H1 (cell line): ENCODE measurements at regions not wholly inside any gene's neighbourhood (a gene's known extent, or its start where the extent isn't known, plus 50 kb on each side); places are given as distances from the start of the nearest gene placed in this dataset.
A peak's percentile ranks its signal among the peaks of the same experiment; 100 is the strongest.

Experiments
- CTCF ChIA-PET: fragments of 300-600 bp; sonication (Branson Sonifier 250); formaldehyde crosslinking; loops from one replicate; lab custom pipeline; 2021; ENCODE audit not compliant: partially characterized antibody; lab: Charles Lee
- POLR2A ChIA-PET: fragments of 300-600 bp; sonication (Branson Sonifier 250); formaldehyde crosslinking; loops from one replicate; lab custom pipeline; 2021; ENCODE audit warnings: inconsistent platforms; ENCODE audit not compliant: partially characterized antibody; lab: Charles Lee
- DNase-seq, 2 experiments: peaks; one replicate each; pipeline versions ENCODE4 v3.0.0 to v3.0.0-alpha.2; 2010 to 2022; ENCODE audit warnings: low spot score in 2 of 2, low read depth in 1 of 2, mixed read lengths in 1 of 2
- FAIRE-seq: peaks from 2 replicates; lab custom pipeline; 2011; peaks lifted over from hg19 to GRCh38; lab: Jason Lieb, UNC
- H2AFZ ChIP-seq: 2 replicates; pipeline ENCODE4 v1.8.1; 2012; ENCODE audit warnings: low read length, inconsistent platforms
- H2AK5ac ChIP-seq: 2 replicates; pipeline ENCODE4 v1.6.1; 2013; ENCODE audit warnings: low read depth, low read length
- H2BK120ac ChIP-seq: replicated peaks from 2 replicates; pipeline ENCODE3; 2013; ENCODE audit warnings: low read depth, low read length, inconsistent platforms
- H2BK12ac ChIP-seq: 2 replicates; pipeline ENCODE4 v1.6.1; 2013; ENCODE audit warnings: low read depth, low read length
- H2BK15ac ChIP-seq: 2 replicates; pipeline ENCODE4 v1.6.1; 2013; ENCODE audit warnings: low read length
- H2BK20ac ChIP-seq: 2 replicates; pipeline ENCODE4 v1.6.1; 2013; ENCODE audit warnings: low read length
- H2BK5ac ChIP-seq: 2 replicates; pipeline ENCODE4 v1.6.1; 2013; ENCODE audit warnings: low read depth, low read length
- H3K14ac ChIP-seq: 2 replicates; pipeline ENCODE4 v1.6.1; 2013; ENCODE audit warnings: inconsistent platforms; ENCODE audit not compliant: insufficient read length
- H3K18ac ChIP-seq: 2 replicates; pipeline ENCODE4 v1.6.1; 2013; ENCODE audit warnings: low read length; ENCODE audit errors: extremely low read depth
- H3K23ac ChIP-seq: 2 replicates; pipeline ENCODE4 v1.6.1; 2013; ENCODE audit warnings: inconsistent platforms; ENCODE audit not compliant: insufficient read length
- H3K23me2 ChIP-seq: 2 replicates; pipeline ENCODE4 v1.6.1; 2013; ENCODE audit warnings: low read depth, low read length
- H3K27ac ChIP-seq: 2 replicates; pipeline ENCODE4 v1.6.1; 2011; ENCODE audit warnings: low read depth, low read length, inconsistent platforms
- H3K27me3 ChIP-seq, 4 experiments: replicated peaks in 1 of 4; 1 replicate in 1 of 4; 2 replicates in 3 of 4; pipeline versions ENCODE4 v1.6.1 to v1.8.1; 2011 to 2013; ENCODE audit warnings: low read length in 3 of 4, mild to moderate bottlenecking in 3 of 4, inconsistent platforms in 2 of 4, mixed read lengths in 2 of 4, moderate library complexity in 1 of 4; ENCODE audit not compliant: control insufficient read depth in 3 of 4, insufficient read depth in 3 of 4; ENCODE audit errors: extremely low read depth in 1 of 4
- H3K36me3 ChIP-seq, 4 experiments: 2 replicates each; pipeline versions ENCODE4 v1.6.1 to v1.8.1; 2011 to 2013; ENCODE audit warnings: mild to moderate bottlenecking in 4 of 4, low read length in 3 of 4, moderate library complexity in 2 of 4, control low read depth in 1 of 4, inconsistent platforms in 1 of 4; ENCODE audit not compliant: insufficient read depth in 4 of 4, control insufficient read depth in 2 of 4
- H3K4ac ChIP-seq: replicated peaks from 2 replicates; pipeline ENCODE3; 2013; ENCODE audit warnings: low read length, low read depth, mixed read lengths, inconsistent platforms; ENCODE audit not compliant: insufficient read length
- H3K4me1 ChIP-seq, 4 experiments: replicated peaks in 1 of 4; 1 replicate in 1 of 4; 2 replicates in 3 of 4; pipeline versions ENCODE4 v1.6.1 to v1.8.1; 2011 to 2013; ENCODE audit warnings: low read length in 3 of 4, inconsistent platforms in 2 of 4, mixed read lengths in 1 of 4; ENCODE audit not compliant: insufficient read depth in 4 of 4, control insufficient read depth in 3 of 4
- H3K4me2 ChIP-seq, 2 experiments: 2 replicates each; pipeline versions ENCODE4 v1.6.1 to v1.8.1; 2011 to 2013; ENCODE audit warnings: low read depth in 2 of 2, low read length in 2 of 2, control low read depth in 1 of 2, inconsistent platforms in 1 of 2, mild to moderate bottlenecking in 1 of 2; ENCODE audit not compliant: insufficient read depth in 1 of 2
- H3K4me3 ChIP-seq, 4 experiments: fragments of 200-600, 300-600 bp in 1 of 4; sonication (generic), shearing (Covaris generic), sonication (Bioruptor Twin) in 1 of 4; 2 replicates each; pipeline versions ENCODE4 v1.5.1 to v1.8.1; 2011 to 2016; ENCODE audit warnings: low read length in 4 of 4, low read depth in 3 of 4, control low read depth in 2 of 4, inconsistent platforms in 2 of 4, mild to moderate bottlenecking in 2 of 4, mixed read lengths in 1 of 4, moderate library complexity in 1 of 4; ENCODE audit not compliant: insufficient read depth in 2 of 4; ENCODE audit errors: extremely low read depth in 1 of 4
- H3K56ac ChIP-seq: replicated peaks from 2 replicates; pipeline ENCODE3; 2013; ENCODE audit warnings: low read depth, mild to moderate bottlenecking, mixed read lengths, low read length, inconsistent platforms; ENCODE audit not compliant: insufficient read length
- H3K79me1 ChIP-seq: 2 replicates; pipeline ENCODE4 v1.6.1; 2013; ENCODE audit warnings: low read depth, low read length, control low read depth
- H3K79me2 ChIP-seq, 2 experiments: 2 replicates each; pipeline versions ENCODE4 v1.6.1 to v1.8.1; 2012 to 2013; ENCODE audit warnings: low read length in 2 of 2, mild to moderate bottlenecking in 2 of 2, inconsistent platforms in 1 of 2; ENCODE audit not compliant: insufficient read depth in 2 of 2, control insufficient read depth in 1 of 2
- H3K9ac ChIP-seq, 4 experiments: replicated peaks in 1 of 4; 1 replicate in 1 of 4; 2 replicates in 3 of 4; pipeline versions ENCODE4 v1.6.1 to v1.8.1; 2011 to 2013; ENCODE audit warnings: low read depth in 3 of 4, low read length in 3 of 4, control low read depth in 2 of 4, mild to moderate bottlenecking in 2 of 4, moderate library complexity in 2 of 4, inconsistent platforms in 1 of 4; ENCODE audit errors: extremely low read depth in 1 of 4
- H3K9me3 ChIP-seq, 2 experiments: 2 replicates each; pipeline versions ENCODE4 v1.6.1 to v1.8.1; 2012 to 2013; ENCODE audit warnings: mild to moderate bottlenecking in 2 of 2, moderate library complexity in 2 of 2, control low read depth in 1 of 2, inconsistent platforms in 1 of 2, low read depth in 1 of 2, low read length in 1 of 2, mixed read lengths in 1 of 2; ENCODE audit not compliant: insufficient read depth in 2 of 2
- H4K20me1 ChIP-seq, 2 experiments: replicated peaks in 1 of 2; 2 replicates each; pipeline versions ENCODE3 to v1.8.1; 2011 to 2013; ENCODE audit warnings: inconsistent platforms in 2 of 2, low read length in 2 of 2, mild to moderate bottlenecking in 1 of 2; ENCODE audit not compliant: insufficient read depth in 2 of 2, control insufficient read depth in 1 of 2
- H4K5ac ChIP-seq: 2 replicates; pipeline ENCODE4 v1.6.1; 2013; ENCODE audit warnings: low read length, low read depth, mixed read lengths, inconsistent platforms; ENCODE audit not compliant: insufficient read length
- H4K8ac ChIP-seq: 2 replicates; pipeline ENCODE4 v1.8.0; 2013; ENCODE audit warnings: mild to moderate bottlenecking, moderate library complexity, low read length, inconsistent platforms; ENCODE audit not compliant: insufficient read depth; ENCODE audit errors: extremely low read depth
- H4K91ac ChIP-seq: replicated peaks from 2 replicates; pipeline ENCODE3; 2013; ENCODE audit warnings: low read length, mixed read lengths, inconsistent platforms; ENCODE audit not compliant: insufficient read length
- ATF2 ChIP-seq: IDR thresholded peaks from 2 replicates; pipeline ENCODE4 v1.6.1; 2012; ENCODE audit warnings: low read length, inconsistent platforms
- ATF3 ChIP-seq: IDR thresholded peaks from 2 replicates; pipeline ENCODE4 v1.6.1; 2011; ENCODE audit warnings: low read depth, mild to moderate bottlenecking, low read length; ENCODE audit not compliant: insufficient read depth
- CHD1 ChIP-seq: IDR thresholded peaks from 2 replicates; pipeline ENCODE4 v1.6.1; 2012; ENCODE audit warnings: low read depth, low read length, improper control_type of control experiment
- MAX ChIP-seq: IDR thresholded peaks from 2 replicates; pipeline ENCODE4 v1.6.1; 2012; ENCODE audit warnings: inconsistent platforms
- NRF1 ChIP-seq: IDR thresholded peaks from 2 replicates; pipeline ENCODE4 v1.6.1; 2011; ENCODE audit warnings: mild to moderate bottlenecking, low read depth, low read length, improper control_type of control experiment
- PHF8 ChIP-seq: fragments of 200-600 bp; sonication (generic); conservative IDR thresholded peaks from 2 replicates; pipeline ENCODE4 v1.7.1; 2012; ENCODE audit warnings: low read depth, mild to moderate bottlenecking, inconsistent platforms, low read length, moderate library complexity
- SAP30 ChIP-seq: fragments of 300-600 bp; sonication (generic); IDR thresholded peaks from 2 replicates; pipeline ENCODE4 v1.7.1; 2012; ENCODE audit warnings: low read length, moderate library complexity, mild to moderate bottlenecking, inconsistent platforms; ENCODE audit not compliant: insufficient read depth, insufficient replicate concordance
- WGBS, 2 experiments: shearing (Covaris generic) in 1 of 2; methylation state at CpG; one replicate each; pipeline versions ENCODE4 v1.1.6 to v1.1.7; 2013 to 2015; ENCODE audit warnings: low lambda C conversion rate in 2 of 2, mixed read lengths in 2 of 2, inconsistent platforms in 1 of 2, low coverage in 1 of 2, missing lambda C conversion rate in 1 of 2; ENCODE audit not compliant: insufficient replicate concordance in 2 of 2, insufficient coverage in 1 of 2, insufficient read length in 1 of 2; ENCODE audit errors: extremely low coverage in 1 of 2, missing lambda C conversion rate in 1 of 2; 5-methylcytosine and 5-hydroxymethylcytosine counted together

- 63% methylated on average over 6 of the region's 6 CpGs; no CpG with 5 or more reads in 1 of the 2 experiments for WGBS, 2 experiments
- H2AK5ac ChIP-seq, result no peak overlapping the region
- H2BK120ac ChIP-seq, result no peak overlapping the region
- no peak overlapping the region for H4K8ac ChIP-seq
- no peak overlapping the region for H3K23ac ChIP-seq
- no peaks in the 10 kb centered on the region for H3K23me2 ChIP-seq
- H3K4me1 ChIP-seq, result peaks cover 0 to 4% (median 0%) of the 10 kb centered on the region in 4 experiments; a peak in 3 of 7 replicates
- no peaks in the 10 kb centered on the region for H3K36me3 ChIP-seq
- no peak overlapping the region for H3K9ac ChIP-seq
- no peak overlapping the region for H4K5ac ChIP-seq
- H3K14ac ChIP-seq, result no peak overlapping the region
- no peak overlapping the region for H4K91ac ChIP-seq
- POLR2A ChIA-PET, result interaction anchor here (0.6 to 1.3 kb wide), 2 partner anchors 74 to 173 kb away, joined by 3 read pairs; no protein-coding TSS in a partner anchor
- no peaks in the 10 kb centered on the region for H4K20me1 ChIP-seq
- H3K18ac ChIP-seq, result no peak overlapping the region
- no peak for FAIRE-seq
- H3K79me2 ChIP-seq, result no peaks in the 10 kb centered on the region
- H3K4me3 ChIP-seq, result no peak overlapping the region
- no peak overlapping the region for H3K4ac ChIP-seq
- H2BK20ac ChIP-seq, result no peak overlapping the region; the same call in 1 of the 2 replicates
- H3K79me1 ChIP-seq, result no peaks in the 10 kb centered on the region
- H3K4me2 ChIP-seq, result no peak overlapping the region
- H3K27me3 ChIP-seq, result no peaks in the 10 kb centered on the region
- H2AFZ ChIP-seq, result peak overlapping the region; percentile 40; the same call in 1 of the 2 replicates
- no peak overlapping the region; the same call in 1 of the 2 replicates for H2BK5ac ChIP-seq
- DNase-seq, result no peak
- CTCF ChIA-PET, result interaction anchor here (0.7 to 1.6 kb wide), 3 partner anchors 45 to 798 kb away, joined by 3 to 5 read pairs (median 4); no protein-coding TSS in a partner anchor
- no peak overlapping the region for H2BK15ac ChIP-seq
- H3K56ac ChIP-seq, result no peak overlapping the region
- no peak overlapping the region for H3K27ac ChIP-seq
- no peaks in the 10 kb centered on the region for H3K9me3 ChIP-seq
- no peak overlapping the region for H2BK12ac ChIP-seq
- TF ChIP-seq NRF1 (no peak), CHD1 (no peak), ATF2 (no peak), PHF8 (no peak), ATF3 (no peak), MAX (no peak), SAP30 (no peak)
Observed at GRCh38 chr11:45444796-45445195, 158.7 kb upstream of the SYT13 start.
